ENCODE measurements at regions not wholly inside any gene's neighbourhood (a gene's known extent, or its start where the extent isn't known, plus 50 kb on each side); places are given as distances from the start of the nearest gene placed in this dataset.
A peak's percentile ranks its signal among the peaks of the same experiment; 100 is the strongest.
"Not testable (repeated sequence)": the region's sequence is repeated elsewhere in the genome, so short reads cannot be mapped to it uniquely, and the experiment has no call there.

- Mint-ChIP-seq H3K4me1 (ENCODE audit: low read depth) (no peaks in the 10 kb centered on the region), H3K27me3 (ENCODE audit: low read depth) (no peaks in the 10 kb centered on the region), H3K36me3 (ENCODE audit: insufficient read depth in 2 of 2) (no peaks in the 10 kb centered on the region), H3K4me3 (no peak overlapping the region), H3K27ac (no peak overlapping the region), H3K9me3 (peaks cover 1 to 4% of the 10 kb centered on the region in 2 donors)
- no peak for ATAC-seq (replicated peaks in 1 of 2)
- DNase-seq = no peak
These were observed 120.2 kb upstream of the NCAM2 start for GRCh38 chr21:20877976-20878375.

- ATAC-seq (replicated peaks in 1 of 2) (no peak), DNase-seq (peak in 1 of 2 donors; percentile 4)
- no peaks in the 10 kb centered on the region for H3K27me3 Mint-ChIP-seq (ENCODE audit: low read depth)
- H3K27ac Mint-ChIP-seq = peak overlapping the region; percentile 17
- H3K4me3 Mint-ChIP-seq = no peak overlapping the region
- H3K4me1 Mint-ChIP-seq (ENCODE audit: low read depth) = no peaks in the 10 kb centered on the region
- peaks cover 2 to 3% of the 10 kb centered on the region in 2 donors for H3K9me3 Mint-ChIP-seq
- no peaks in the 10 kb centered on the region for H3K36me3 Mint-ChIP-seq (ENCODE audit: insufficient read depth in 2 of 2)
These were observed 115.5 kb upstream of the NCAM2 start for GRCh38 chr21:20882462-20883407.

- Mint-ChIP-seq H3K27me3 (ENCODE audit: low read depth) (no peaks in the 10 kb centered on the region), H3K4me3 (no peak overlapping the region), H3K27ac (no peak overlapping the region), H3K36me3 (ENCODE audit: insufficient read depth in 2 of 2) (no peaks in the 10 kb centered on the region), H3K9me3 (peaks cover 0 to 3% of the 10 kb centered on the region in 2 donors), H3K4me1 (ENCODE audit: low read depth) (no peaks in the 10 kb centered on the region)
- ATAC-seq (replicated peaks in 1 of 2) (no peak), DNase-seq (no peak)
These were observed 114.8 kb upstream of the NCAM2 start for GRCh38 chr21:20883408-20883800.

GRCh38 chr21:20902511-20902910 is 95.7 kb upstream of the NCAM2 start:
- Mint-ChIP-seq H3K36me3 (ENCODE audit: insufficient read depth in 2 of 2) (no peaks in the 10 kb centered on the region), H3K9me3 (peaks cover 2% of the 10 kb centered on the region in 2 donors), H3K4me1 (ENCODE audit: low read depth) (no peaks in the 10 kb centered on the region), H3K27ac (no peak overlapping the region), H3K27me3 (ENCODE audit: low read depth) (no peaks in the 10 kb centered on the region), H3K4me3 (no peak overlapping the region)
- ATAC-seq (replicated peaks in 1 of 2) (no peak), DNase-seq (no peak)

GRCh38 chr21:20902998-20903397 is 95.2 kb upstream of the NCAM2 start:
- no peak for ATAC-seq (replicated peaks in 1 of 2)
- no peaks in the 10 kb centered on the region for H3K27me3 Mint-ChIP-seq (ENCODE audit: low read depth)
- H3K27ac Mint-ChIP-seq = no peak overlapping the region
- no peaks in the 10 kb centered on the region for H3K4me1 Mint-ChIP-seq (ENCODE audit: low read depth)
- H3K9me3 Mint-ChIP-seq = peaks cover 2% of the 10 kb centered on the region in 2 donors
- no peak overlapping the region for H3K4me3 Mint-ChIP-seq
- no peaks in the 10 kb centered on the region for H3K36me3 Mint-ChIP-seq (ENCODE audit: insufficient read depth in 2 of 2)
- DNase-seq = no peak

- ATAC-seq (replicated peaks in 1 of 2); H3K27ac Mint-ChIP-seq; H3K4me3 Mint-ChIP-seq; H3K36me3 Mint-ChIP-seq (ENCODE audit: insufficient read depth in 2 of 2); DNase-seq; H3K4me1 Mint-ChIP-seq (ENCODE audit: low read depth); H3K27me3 Mint-ChIP-seq (ENCODE audit: low read depth): not testable (repeated sequence)
- peaks cover 9 to 10% of the 10 kb centered on the region in 2 donors for H3K9me3 Mint-ChIP-seq
These were observed 70.7 kb upstream of the NCAM2 start for GRCh38 chr21:20927555-20927954.

- Mint-ChIP-seq H3K27me3 (ENCODE audit: low read depth) (no peaks in the 10 kb centered on the region), H3K27ac (no peak overlapping the region), H3K36me3 (ENCODE audit: insufficient read depth in 2 of 2) (no peaks in the 10 kb centered on the region), H3K4me1 (ENCODE audit: low read depth) (no peaks in the 10 kb centered on the region), H3K9me3 (no peaks in the 10 kb centered on the region), H3K4me3 (no peak overlapping the region)
- ATAC-seq (replicated peaks in 1 of 2) (no peak), DNase-seq (no peak)
These were observed 55.7 kb upstream of the NCAM2 start for GRCh38 chr21:20942523-20942922.

- no peak for DNase-seq
- Mint-ChIP-seq H3K9me3 (peaks cover 0 to 2% of the 10 kb centered on the region in 2 donors), H3K36me3 (ENCODE audit: insufficient read depth in 2 of 2) (no peaks in the 10 kb centered on the region), H3K4me3 (no peak overlapping the region), H3K27me3 (ENCODE audit: low read depth) (no peaks in the 10 kb centered on the region), H3K27ac (no peak overlapping the region), H3K4me1 (ENCODE audit: low read depth) (no peaks in the 10 kb centered on the region)
- ATAC-seq (replicated peaks in 1 of 2) = no peak
These were observed 54.6 kb upstream of the NCAM2 start for GRCh38 chr21:20943561-20943997.

- Mint-ChIP-seq H3K27ac (no peak overlapping the region), H3K4me3 (no peak overlapping the region), H3K9me3 (peaks cover 0 to 2% of the 10 kb centered on the region in 2 donors), H3K36me3 (ENCODE audit: insufficient read depth in 2 of 2) (no peaks in the 10 kb centered on the region), H3K27me3 (ENCODE audit: low read depth) (no peaks in the 10 kb centered on the region), H3K4me1 (ENCODE audit: low read depth) (no peaks in the 10 kb centered on the region)
- ATAC-seq (replicated peaks in 1 of 2) (no peak), DNase-seq (no peak)
These were observed 54.1 kb upstream of the NCAM2 start for GRCh38 chr21:20944139-20944538.

- no peak for DNase-seq
- Mint-ChIP-seq H3K9me3 (peaks cover 0 to 2% of the 10 kb centered on the region in 2 donors), H3K4me3 (no peak overlapping the region), H3K27me3 (ENCODE audit: low read depth) (no peaks in the 10 kb centered on the region), H3K36me3 (ENCODE audit: insufficient read depth in 2 of 2) (no peaks in the 10 kb centered on the region), H3K4me1 (ENCODE audit: low read depth) (no peaks in the 10 kb centered on the region), H3K27ac (no peak overlapping the region)
- no peak for ATAC-seq (replicated peaks in 1 of 2)
These were observed 51.5 kb upstream of the NCAM2 start for GRCh38 chr21:20946701-20947100.
